CD4-positive, alpha-beta T cell (primary cell): ENCODE measurements at regions not wholly inside any gene's neighbourhood (a gene's known extent, or its start where the extent isn't known, plus 50 kb on each side); places are given as distances from the start of the nearest gene placed in this dataset.
A peak's percentile ranks its signal among the peaks of the same experiment; 100 is the strongest.

Experiments
- ATAC-seq: fragments of 200-7000 bp; cut with Tn5 transposase; one replicate; pipeline ENCODE4 v1.10.0; 2022; ENCODE audit warnings: mild to moderate bottlenecking; ENCODE audit not compliant: poor library complexity
- CTCF ChIA-PET: fragments of 350-600 bp; sonication (Branson Sonifier 250); formaldehyde crosslinking; loops from one replicate; lab custom pipeline; 2021; ENCODE audit warnings: antibody characterized with exemption, inconsistent platforms; lab: Charles Lee
- POLR2A ChIA-PET: fragments of 350-600 bp; sonication (Branson Sonifier 250); formaldehyde crosslinking; loops from one replicate; lab custom pipeline; 2021; ENCODE audit warnings: antibody characterized with exemption, inconsistent platforms; lab: Charles Lee
- DNase-seq, 14 experiments: peaks; one replicate each; pipeline ENCODE4 v3.0.0-alpha.2; 2013 to 2020; ENCODE audit warnings: mixed read lengths in 2 of 14
- H3K27ac ChIP-seq, 2 donors: one replicate each; pipeline versions ENCODE4 v1.5.1 to v1.7.0; 2013; ENCODE audit warnings: low read length in 2 of 2, low read depth in 1 of 2, mild to moderate bottlenecking in 1 of 2
- H3K27me3 ChIP-seq, 2 experiments: 1 replicate in 1 of 2; 2 replicates in 1 of 2; pipeline versions ENCODE4 v1.6.1 to v1.7.0; 2013; ENCODE audit warnings: low read length in 2 of 2, control low read depth in 1 of 2, mild to moderate bottlenecking in 1 of 2, moderate library complexity in 1 of 2; ENCODE audit not compliant: insufficient read depth in 2 of 2, control insufficient read depth in 1 of 2
- H3K36me3 ChIP-seq: one replicate; pipeline ENCODE4 v1.6.1; 2013; ENCODE audit warnings: low read length, control low read depth; ENCODE audit not compliant: insufficient read depth
- H3K4me1 ChIP-seq: one replicate; pipeline ENCODE4 v1.6.1; 2013; ENCODE audit warnings: low read length, control low read depth; ENCODE audit not compliant: insufficient read depth
- H3K4me3 ChIP-seq: one replicate; pipeline ENCODE4 v1.5.1; 2013; ENCODE audit warnings: mild to moderate bottlenecking, low read length, moderate library complexity
- H3K9me3 ChIP-seq, 2 experiments: 1 replicate in 1 of 2; 2 replicates in 1 of 2; pipeline versions ENCODE4 v1.6.1 to v1.7.0; 2013; ENCODE audit warnings: low read length in 2 of 2, mild to moderate bottlenecking in 2 of 2, control low read depth in 1 of 2, moderate library complexity in 1 of 2; ENCODE audit not compliant: control insufficient read depth in 1 of 2, insufficient read depth in 1 of 2
- H3K27ac Mint-ChIP-seq: one replicate; pipeline ENCODE4 v1.8.0; 2020; ENCODE audit warnings: mixed read lengths
- H3K27me3 Mint-ChIP-seq: one replicate; pipeline ENCODE4 v1.8.0; 2021; ENCODE audit warnings: mixed read lengths
- H3K36me3 Mint-ChIP-seq: one replicate; pipeline ENCODE4 v1.8.0; 2021; ENCODE audit warnings: low read depth, mixed read lengths
- H3K4me1 Mint-ChIP-seq: one replicate; pipeline ENCODE4 v1.8.0; 2021; ENCODE audit warnings: low read depth, mixed read lengths
- H3K4me3 Mint-ChIP-seq: one replicate; pipeline ENCODE4 v1.8.0; 2020; ENCODE audit warnings: mild to moderate bottlenecking, mixed read lengths
- H3K9me3 Mint-ChIP-seq: one replicate; pipeline ENCODE4 v1.8.0; 2020; ENCODE audit warnings: mixed read lengths
- CTCF ChIP-seq: fragments of 200-600 bp; IDR thresholded peaks from one replicate; pipeline ENCODE4 v1.8.0; 2022; ENCODE audit warnings: antibody characterized with exemption, mild to moderate bottlenecking
- intact Hi-C, 2 experiments: fragments of 100-400 bp; cut with DNase I in 1 of 2; cut with micrococcal nuclease in 1 of 2; formaldehyde crosslinking; loops; one replicate each; pipeline versions ENCODE4 v1.15.1 to v1.9.0; 2023 to 2025; cut with DNase I, micrococcal nuclease

DNA sequence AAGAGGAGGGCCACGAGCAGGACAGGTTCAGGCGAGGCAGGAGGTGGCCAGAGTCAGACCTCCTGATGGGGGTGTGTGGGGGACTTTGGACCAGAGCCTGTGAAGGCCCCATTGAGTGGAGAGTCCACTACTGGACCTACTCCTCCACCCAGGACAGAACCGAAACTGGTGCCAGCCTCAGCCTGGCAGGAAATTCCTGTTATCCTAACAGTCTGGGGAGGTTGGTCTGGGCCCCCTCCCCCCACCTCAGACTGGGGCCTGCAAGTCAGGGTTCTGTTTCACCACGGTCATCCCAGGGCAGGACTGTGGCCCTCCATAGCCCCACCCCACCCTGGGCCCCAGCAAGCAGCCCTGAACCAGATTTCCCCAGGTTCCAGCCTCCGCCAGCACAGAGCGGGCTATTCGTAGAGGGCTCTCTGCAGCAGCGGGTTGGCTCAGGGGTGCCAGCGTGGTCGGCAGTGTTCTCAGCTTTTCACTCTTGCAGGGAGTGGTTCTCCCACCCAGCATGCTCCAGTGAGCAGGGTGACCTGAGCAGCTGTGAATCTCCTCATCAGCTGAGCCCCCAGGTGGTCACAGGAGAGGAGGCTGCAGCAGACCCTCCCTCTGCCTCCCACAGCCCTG, 217.3 kb downstream of the TBC1D2B start:
- DNase-seq (peak in 1 of 14 experiments; percentile 22), ATAC-seq (no peak)
- H3K9me3 ChIP-seq = no peaks in the 10 kb centered on the region
- CTCF ChIA-PET = no interaction called here
- H3K27ac ChIP-seq = no peak overlapping the region
- Mint-ChIP-seq H3K27ac (no peak overlapping the region), H3K4me1 (no peaks in the 10 kb centered on the region), H3K36me3 (no peaks in the 10 kb centered on the region), H3K4me3 (no peak overlapping the region), H3K27me3 (peaks cover 4% of the 10 kb centered on the region), H3K9me3 (no peaks in the 10 kb centered on the region)
- H3K4me3 ChIP-seq = no peak overlapping the region
- no peak for TF ChIP-seq CTCF
- H3K36me3 ChIP-seq = no peaks in the 10 kb centered on the region
- POLR2A ChIA-PET = no interaction called here
- no peaks in the 10 kb centered on the region for H3K27me3 ChIP-seq
- intact Hi-C loops = no loop called here
- H3K4me1 ChIP-seq = no peaks in the 10 kb centered on the region

GRCh38 chr15:77859491-77860060, 217.9 kb downstream of the TBC1D2B start:
- CTCF ChIA-PET = no interaction called here
- H3K9me3 Mint-ChIP-seq = no peaks in the 10 kb centered on the region
- Histone ChIP-seq H3K4me3 (no peak overlapping the region), H3K9me3 (no peaks in the 10 kb centered on the region), H3K27me3 (no peaks in the 10 kb centered on the region), H3K27ac (no peak overlapping the region), H3K36me3 (no peaks in the 10 kb centered on the region), H3K4me1 (no peaks in the 10 kb centered on the region)
- peaks cover 7% of the 10 kb centered on the region for H3K27me3 Mint-ChIP-seq
- H3K27ac Mint-ChIP-seq = no peak overlapping the region
- ATAC-seq (no peak), DNase-seq (peak in 1 of 14 experiments; percentile 27)
- TF ChIP-seq CTCF = no peak
- no peaks in the 10 kb centered on the region for H3K4me1 Mint-ChIP-seq
- intact Hi-C loops = no loop called here
- H3K4me3 Mint-ChIP-seq = no peak overlapping the region
- H3K36me3 Mint-ChIP-seq = no peaks in the 10 kb centered on the region
- POLR2A ChIA-PET = no interaction called here

GRCh38 chr15:77858792-77859490, 218.6 kb downstream of the TBC1D2B start:
- Histone ChIP-seq H3K27ac (no peak overlapping the region), H3K4me3 (no peak overlapping the region), H3K9me3 (no peaks in the 10 kb centered on the region), H3K36me3 (no peaks in the 10 kb centered on the region), H3K27me3 (no peaks in the 10 kb centered on the region), H3K4me1 (no peaks in the 10 kb centered on the region)
- Mint-ChIP-seq H3K4me1 (no peaks in the 10 kb centered on the region), H3K9me3 (no peaks in the 10 kb centered on the region), H3K4me3 (no peak overlapping the region), H3K27me3 (peaks cover 7% of the 10 kb centered on the region), H3K27ac (no peak overlapping the region), H3K36me3 (no peaks in the 10 kb centered on the region)
- ChIA-PET POLR2A (no interaction called here), CTCF (no interaction called here)
- no peak for ATAC-seq
- DNase-seq = peak in 1 of 14 experiments; percentile 6
- intact Hi-C loops = loop anchor here in 1 of 2 experiments (1.0 kb wide), 1 partner anchor 27 kb away; no protein-coding TSS in a partner anchor
- no peak for TF ChIP-seq CTCF
